Stimulated activated CD4-positive, alpha-beta T cell treated with anti-CD3 and anti-CD28 coated beads, Interleukin-4, amount 100 ng/mL, for 48 hours (primary cell): ENCODE measurements at regions not wholly inside any gene's neighbourhood (a gene's known extent, or its start where the extent isn't known, plus 50 kb on each side); places are given as distances from the start of the nearest gene placed in this dataset.

Experiments
- DNase-seq, 2 donors: peaks; one replicate each; pipeline ENCODE4 v3.0.0-alpha.2; 2020; ENCODE audit warnings: low read depth in 2 of 2

GRCh38 chr21:18191139-18191538 is 53.5 kb upstream of the CHODL start:
- no peak for DNase-seq

DNA sequence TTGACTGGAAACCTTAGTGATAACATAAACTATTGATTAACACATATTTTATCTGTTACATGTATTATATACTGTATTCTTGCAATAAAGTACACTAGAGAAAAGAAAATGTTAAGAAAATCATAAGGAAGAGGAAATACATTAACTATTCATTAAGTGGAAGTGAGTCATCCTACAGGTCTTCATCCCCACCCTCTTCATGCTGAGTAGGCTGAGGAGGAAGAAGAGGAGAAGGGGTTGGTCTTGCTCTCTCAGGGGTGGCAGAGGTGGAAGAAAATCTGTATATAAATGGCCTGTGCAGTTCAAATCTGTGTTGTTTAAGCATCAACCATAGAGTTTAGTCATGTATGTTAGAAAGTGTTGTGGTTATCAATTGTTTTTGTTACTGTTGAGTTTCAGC is 66.1 kb upstream of the CHODL start:
- DNase-seq: no peak

- no peak for DNase-seq
Measured at GRCh38 chr21:18174370-18174769, 70.3 kb upstream of the CHODL start.

GRCh38 chr21:18170829-18171228 is 73.8 kb upstream of the CHODL start:
- DNase-seq: no peak

DNA sequence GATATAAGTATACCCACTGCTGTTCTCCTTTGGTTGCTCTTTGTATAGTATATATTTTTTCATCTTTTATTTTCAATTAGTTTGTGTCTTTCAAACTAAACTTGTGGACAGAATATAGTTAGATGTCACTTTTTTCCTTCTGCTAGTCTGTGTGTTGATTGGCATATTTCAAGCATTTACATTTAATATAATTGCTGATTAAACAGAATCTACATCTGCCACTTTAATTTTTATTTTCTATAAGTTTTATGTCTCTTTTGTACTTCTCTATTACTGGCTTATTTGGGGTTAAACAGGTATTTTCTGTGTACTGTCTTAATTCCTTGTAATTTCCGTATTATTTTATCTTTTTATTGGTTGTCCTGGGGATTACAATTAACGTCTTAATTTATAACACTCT is 74.4 kb upstream of the CHODL start:
- no peak for DNase-seq

DNA sequence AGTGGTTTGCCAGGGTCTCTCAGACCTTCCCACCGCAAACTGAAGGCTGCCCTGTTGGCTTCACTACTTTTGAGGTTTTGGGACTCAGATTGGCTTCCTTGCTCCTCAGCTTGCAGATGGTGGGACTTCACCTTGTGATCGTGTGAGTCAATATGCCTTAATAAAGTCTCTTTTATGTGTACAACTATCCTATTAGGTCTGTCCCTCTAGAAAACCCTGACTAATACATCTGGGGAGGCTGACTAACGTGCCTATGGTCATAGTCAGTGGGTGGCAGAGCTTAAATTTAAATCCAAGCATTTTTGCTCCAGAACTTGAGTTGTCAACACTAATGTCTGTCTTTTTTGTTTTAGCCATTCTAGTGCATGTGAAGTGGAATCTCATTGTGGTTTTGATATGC is 76.5 kb upstream of the CHODL start:
- DNase-seq: no peak

GRCh38 chr21:18164933-18165332 is 79.7 kb upstream of the CHODL start:
- no peak for DNase-seq

- no peak for DNase-seq
Measured at GRCh38 chr21:18164483-18164882, 80.2 kb upstream of the CHODL start.

- no peak for DNase-seq
Measured at GRCh38 chr21:18163956-18164355, 80.7 kb upstream of the CHODL start.

GRCh38 chr21:18161841-18162240 is 82.8 kb upstream of the CHODL start:
- DNase-seq: no peak

GRCh38 chr21:18157406-18157805 is 87.2 kb upstream of the CHODL start:
- no peak for DNase-seq

DNA sequence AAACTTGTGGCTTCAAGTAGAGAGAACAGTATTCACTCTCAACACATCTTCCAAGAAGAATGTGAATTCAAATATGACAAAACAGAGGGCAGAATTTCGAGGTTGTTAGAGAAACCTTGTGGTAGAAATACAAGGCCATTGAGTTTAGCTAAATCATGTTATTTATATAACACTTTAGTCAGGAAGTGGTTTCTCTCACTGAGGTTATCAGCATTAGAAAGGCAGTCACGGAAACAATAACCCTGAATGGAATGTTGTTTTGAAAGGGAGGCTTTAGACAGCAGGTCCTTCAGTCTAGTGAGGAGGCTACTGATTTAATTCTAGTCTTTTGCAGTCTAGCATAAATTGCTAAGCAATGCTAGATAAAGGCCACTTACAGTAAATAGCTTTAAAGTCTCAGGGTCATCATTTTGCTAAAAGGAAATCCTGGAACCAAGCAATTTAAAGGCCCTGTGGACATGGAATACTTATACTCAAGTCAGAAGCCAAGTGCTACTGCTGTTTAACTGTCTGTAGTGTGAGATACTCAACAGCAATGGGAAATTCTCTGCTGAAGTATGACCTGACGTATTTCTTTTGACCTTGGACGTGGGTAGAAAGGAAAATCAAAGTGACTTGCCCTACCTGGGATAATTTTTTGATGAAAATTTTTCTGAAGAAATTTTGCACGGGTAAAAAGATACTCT is 89.0 kb upstream of the CHODL start:
- DNase-seq: no peak

DNA sequence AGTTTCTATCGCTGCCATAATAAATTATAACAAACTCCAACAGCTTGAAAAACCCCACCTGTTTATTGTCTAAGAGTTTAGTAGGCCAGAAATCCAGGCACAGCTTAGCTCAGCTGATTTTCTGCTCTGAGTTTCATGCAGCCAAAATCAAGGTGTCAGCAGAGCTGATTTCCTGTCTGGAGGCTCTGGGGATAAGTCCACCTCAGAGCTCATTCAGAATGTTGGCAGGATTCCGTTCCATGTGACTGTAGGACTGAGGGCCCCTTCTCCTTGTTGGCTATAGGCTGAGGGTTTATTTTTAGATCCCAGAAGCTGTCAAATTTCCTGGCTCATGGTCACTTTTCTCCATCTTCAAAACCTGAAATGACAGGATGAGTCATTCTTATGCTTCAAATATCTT is 91.6 kb upstream of the CHODL start:
- DNase-seq: no peak

DNA sequence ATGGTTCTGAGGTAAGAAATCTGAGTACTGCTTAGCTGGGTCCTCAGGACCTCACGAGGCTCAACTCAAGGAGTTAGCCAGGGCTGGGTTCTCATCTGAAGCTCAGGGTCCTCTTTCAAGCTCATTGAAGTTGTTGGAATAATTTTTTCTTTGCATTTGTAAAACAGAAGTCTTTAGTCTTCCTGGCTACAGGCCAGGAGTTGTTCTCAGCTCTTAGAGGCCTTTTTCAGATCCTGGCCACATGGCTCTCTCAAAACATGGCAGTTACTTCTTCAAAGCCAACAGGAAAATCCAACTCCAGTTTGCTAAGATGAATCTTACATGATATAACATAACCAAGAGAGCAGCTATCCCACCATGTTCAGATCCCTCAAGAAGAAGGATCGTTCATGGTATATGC is 92.3 kb upstream of the CHODL start:
- DNase-seq: no peak

GRCh38 chr21:18151046-18151445 is 93.6 kb upstream of the CHODL start:
- DNase-seq: no peak

DNA sequence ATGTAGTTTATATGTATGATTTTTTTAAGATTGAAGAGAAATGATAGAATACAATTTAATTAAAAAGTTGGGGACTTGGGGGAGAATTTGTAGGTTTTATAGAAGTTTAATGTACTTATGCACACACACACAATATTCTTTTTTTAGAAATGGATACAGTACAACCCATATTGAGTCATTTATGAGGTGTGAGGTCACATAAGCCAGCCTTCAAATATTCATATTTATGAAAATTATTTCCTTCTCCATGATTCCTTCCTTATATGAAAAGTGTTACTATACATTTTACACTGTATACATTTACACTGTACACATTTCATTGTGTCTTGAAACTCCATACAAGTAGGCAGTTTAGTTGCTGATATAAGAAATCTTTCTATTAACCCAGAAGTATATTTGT is 96.2 kb upstream of the CHODL start:
- no peak for DNase-seq

- DNase-seq: no peak
Measured at GRCh38 chr21:18147678-18148077, 97.0 kb upstream of the CHODL start.

- DNase-seq: no peak
Measured at GRCh38 chr21:18146820-18147219, 97.8 kb upstream of the CHODL start.

DNA sequence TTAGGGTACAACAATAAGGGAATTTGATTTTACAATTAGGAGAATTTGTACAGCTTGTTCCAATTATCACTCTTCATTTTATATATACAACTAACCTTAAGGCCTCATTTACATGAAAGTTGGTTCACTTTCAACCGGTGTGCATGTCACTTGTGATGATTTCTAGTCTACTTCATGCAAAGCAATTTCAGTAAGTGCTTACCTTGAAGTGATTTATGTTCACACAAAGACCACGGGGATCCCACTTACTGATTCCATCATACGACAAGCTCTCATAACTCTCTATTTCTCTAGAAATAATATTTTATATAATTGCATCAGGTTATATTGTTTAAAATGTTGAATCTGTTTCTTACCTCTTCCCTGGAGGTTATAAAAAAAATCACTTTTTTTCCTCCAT is 100.3 kb upstream of the CHODL start:
- no peak for DNase-seq

DNA sequence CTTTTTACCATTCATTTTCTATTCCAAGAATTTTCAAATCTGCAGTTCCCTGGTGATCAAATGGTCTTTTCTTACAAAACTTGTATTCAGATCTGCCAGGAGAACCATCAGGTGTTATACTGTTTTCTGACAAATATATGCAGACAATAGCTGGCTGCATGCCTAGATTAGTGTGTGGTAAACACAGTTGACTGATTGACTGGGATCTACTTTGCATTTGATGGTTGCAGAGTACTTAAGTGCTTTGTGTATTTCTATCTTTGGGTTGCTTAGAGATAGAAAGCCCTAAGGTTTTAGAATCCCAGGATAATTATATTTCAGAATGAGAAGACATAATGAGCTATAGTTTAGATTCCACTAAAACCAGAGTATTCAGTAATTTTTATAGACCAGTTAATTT is 102.0 kb upstream of the CHODL start:
- no peak for DNase-seq

DNA sequence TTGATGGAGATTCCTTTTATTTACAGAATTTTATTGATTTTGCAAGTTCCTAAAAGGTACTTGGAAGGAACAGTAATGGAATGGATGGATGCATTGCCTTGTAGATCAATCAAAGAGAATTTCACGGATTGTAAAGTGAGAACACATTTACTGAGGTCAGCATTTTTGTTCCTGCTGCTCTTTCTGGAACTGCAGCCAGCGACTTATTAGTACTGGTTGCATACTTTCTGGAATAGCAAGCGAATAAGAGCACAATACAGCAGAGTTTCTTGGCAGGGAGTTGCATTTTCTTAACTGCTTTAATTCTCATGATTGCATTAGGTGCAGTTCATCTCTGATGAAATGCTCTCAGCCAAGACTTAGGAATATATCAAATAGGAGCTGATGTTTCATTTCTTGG is 106.1 kb upstream of the CHODL start:
- DNase-seq: no peak

GRCh38 chr21:18129526-18129925 is 115.1 kb upstream of the CHODL start:
- no peak for DNase-seq

DNA sequence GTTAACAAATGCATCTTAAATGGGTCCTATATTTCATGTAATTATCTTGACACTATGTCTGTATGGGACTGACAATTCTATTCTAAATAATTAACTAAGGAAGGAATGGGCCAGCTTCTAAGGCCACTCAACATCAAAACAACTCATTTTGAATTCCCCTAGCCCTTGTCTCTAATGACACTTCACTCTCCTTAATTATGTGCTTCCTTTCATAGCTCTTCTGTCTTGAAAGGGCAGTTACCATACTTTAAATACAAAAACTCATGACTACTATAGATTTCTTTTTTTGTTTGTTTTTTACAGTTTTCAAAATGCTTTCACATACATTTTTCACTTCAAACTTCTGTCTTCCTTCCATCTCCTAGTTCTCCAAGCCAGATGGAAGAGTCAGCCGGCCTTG is 126.1 kb upstream of the CHODL start:
- no peak for DNase-seq

GRCh38 chr21:18117176-18117575 is 127.5 kb upstream of the CHODL start:
- no peak for DNase-seq
